ENCODE measurements at regions not wholly inside any gene's neighbourhood (a gene's known extent, or its start where the extent isn't known, plus 50 kb on each side); places are given as distances from the start of the nearest gene placed in this dataset.

GRCh38 chr12:20264026-20264425, 104.3 kb upstream of the PDE3A start:
- H3K4me3 ChIP-seq, result no peak overlapping the region
- H3K27me3 ChIP-seq, result no peaks in the 10 kb centered on the region
- no peaks in the 10 kb centered on the region for H3K36me3 ChIP-seq
- DNase-seq, result no peak
- TF ChIP-seq POLR2A (IDR thresholded peaks at IDR 0.05) (no peak), CTCF (IDR thresholded peaks at IDR 0.05) (no peak)
- H3K27ac ChIP-seq, result no peak overlapping the region
- no peaks in the 10 kb centered on the region for H3K4me1 ChIP-seq
- H3K9me3 ChIP-seq, result no peaks in the 10 kb centered on the region

DNA sequence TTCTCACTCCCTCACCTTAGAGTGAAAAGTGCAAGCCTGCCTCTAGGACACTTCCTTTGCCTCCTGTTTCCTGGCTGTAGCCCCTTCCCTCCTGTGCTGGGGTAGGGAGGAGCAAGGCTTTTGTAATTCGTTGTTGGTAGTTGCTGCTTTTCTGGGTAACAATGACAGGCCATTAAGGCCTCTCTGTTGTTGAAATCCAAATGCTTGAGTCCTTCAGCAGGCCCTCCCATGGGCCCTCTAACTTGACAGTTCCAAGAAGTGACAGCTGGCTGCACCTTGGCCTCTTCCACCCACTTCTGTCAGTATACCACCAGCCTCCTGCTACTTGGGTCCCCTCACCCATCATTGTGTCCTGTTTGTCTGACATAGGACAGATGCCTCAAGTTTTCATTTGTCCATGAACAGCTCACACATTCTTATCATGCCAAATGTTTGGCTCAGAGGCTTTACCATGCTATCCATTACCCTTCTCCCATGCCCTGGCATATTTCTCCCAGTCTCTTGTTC, 103.7 kb upstream of the PDE3A start:
- no peak for TF ChIP-seq CTCF (IDR thresholded peaks at IDR 0.05)
- TF ChIP-seq POLR2A (IDR thresholded peaks at IDR 0.05), result no peak
- no peaks in the 10 kb centered on the region for H3K36me3 ChIP-seq
- no peak overlapping the region for H3K4me3 ChIP-seq
- H3K9me3 ChIP-seq, result no peaks in the 10 kb centered on the region
- no peaks in the 10 kb centered on the region for H3K27me3 ChIP-seq
- H3K4me1 ChIP-seq, result no peaks in the 10 kb centered on the region
- H3K27ac ChIP-seq, result no peak overlapping the region
- DNase-seq, result no peak

DNA sequence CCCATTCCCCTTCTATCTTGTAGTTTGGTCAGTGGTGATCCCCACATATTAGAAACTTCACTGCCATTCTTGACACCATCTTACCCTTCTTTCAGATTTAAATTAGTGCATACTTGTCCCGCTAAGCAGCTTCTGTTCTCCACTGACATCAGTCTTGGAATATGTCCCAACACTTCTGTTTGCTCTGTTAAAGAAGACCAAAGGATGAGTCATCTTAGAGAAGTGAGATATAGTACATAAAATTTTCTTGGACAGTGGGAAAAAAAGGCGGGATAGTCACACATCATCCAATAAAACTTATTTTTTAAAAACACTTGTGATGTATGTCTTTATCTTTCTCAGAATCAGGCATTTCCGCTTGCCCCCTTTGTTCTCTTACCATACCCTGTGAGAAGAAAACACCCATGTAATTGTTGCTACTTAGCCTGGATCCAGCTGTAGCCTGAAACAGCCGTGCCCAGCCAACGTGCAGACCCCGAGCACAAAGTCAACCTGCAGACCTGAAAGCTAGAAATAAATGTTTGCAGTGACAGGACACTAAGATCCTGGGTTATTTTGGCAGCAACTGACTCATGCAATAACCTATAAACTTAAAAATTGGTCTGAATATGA, 100.1 kb upstream of the PDE3A start:
- Histone ChIP-seq H3K4me3 (no peak overlapping the region), H3K27ac (no peak overlapping the region), H3K36me3 (no peaks in the 10 kb centered on the region), H3K27me3 (no peaks in the 10 kb centered on the region), H3K4me1 (no peaks in the 10 kb centered on the region), H3K9me3 (no peaks in the 10 kb centered on the region)
- DNase-seq, result no peak
- TF ChIP-seq POLR2A (IDR thresholded peaks at IDR 0.05), result no peak
- no peak for TF ChIP-seq CTCF (IDR thresholded peaks at IDR 0.05)

GRCh38 chr12:20268771-20269170, 99.6 kb upstream of the PDE3A start:
- Histone ChIP-seq H3K36me3 (no peaks in the 10 kb centered on the region), H3K4me1 (no peaks in the 10 kb centered on the region), H3K27ac (no peak overlapping the region), H3K4me3 (no peak overlapping the region), H3K27me3 (no peaks in the 10 kb centered on the region), H3K9me3 (no peaks in the 10 kb centered on the region)
- DNase-seq, result no peak
- TF ChIP-seq CTCF (IDR thresholded peaks at IDR 0.05) (no peak), POLR2A (IDR thresholded peaks at IDR 0.05) (no peak)

DNA sequence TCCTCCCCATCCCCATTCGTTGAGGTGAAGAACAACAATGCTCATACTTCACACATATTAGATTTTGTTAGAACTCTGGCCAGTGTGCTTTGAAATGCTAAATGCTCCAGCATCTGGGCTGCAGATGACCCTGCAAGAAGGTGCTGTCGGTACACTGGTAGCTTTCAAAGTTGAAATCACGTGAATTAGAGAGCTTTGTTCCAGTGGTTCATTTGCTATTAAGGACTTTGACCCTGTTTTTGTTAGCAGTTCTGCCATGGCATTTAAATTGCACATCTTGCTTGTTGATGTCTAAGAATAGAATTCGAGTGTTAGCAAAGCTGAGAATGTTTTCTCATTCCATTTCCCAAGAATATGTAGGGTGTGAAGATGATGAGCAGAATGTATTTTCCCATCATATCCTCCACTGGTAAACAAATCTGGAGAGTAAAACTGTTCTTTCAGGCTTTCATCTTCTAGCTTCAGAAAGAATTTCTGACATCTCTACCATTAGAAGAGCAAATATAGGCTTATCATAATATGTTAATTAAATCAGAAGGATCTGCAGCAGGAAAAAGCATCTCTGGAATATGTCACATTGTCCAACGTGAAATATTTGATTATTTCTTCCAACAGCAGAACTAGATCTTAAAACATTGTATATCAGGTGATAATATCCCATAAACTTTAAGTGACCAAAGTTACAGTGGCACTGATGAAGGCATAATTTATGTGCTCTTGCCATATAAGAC, 98.8 kb upstream of the PDE3A start:
- DNase-seq, result no peak
- Histone ChIP-seq H3K9me3 (no peaks in the 10 kb centered on the region), H3K4me3 (no peak overlapping the region), H3K36me3 (no peaks in the 10 kb centered on the region), H3K27me3 (no peaks in the 10 kb centered on the region), H3K4me1 (no peaks in the 10 kb centered on the region), H3K27ac (no peak overlapping the region)
- TF ChIP-seq POLR2A (IDR thresholded peaks at IDR 0.05) (no peak), CTCF (IDR thresholded peaks at IDR 0.05) (no peak)

All from Peyer's patch (tissue), 4 donors.